ENCODE measurements at regions not wholly inside any gene's neighbourhood (a gene's known extent, or its start where the extent isn't known, plus 50 kb on each side); places are given as distances from the start of the nearest gene placed in this dataset.

GRCh38 chr13:87166348-87166747 lies 504.8 kb upstream of the SLITRK5 start (continued):
- TF ChIP-seq, protein P1, sequence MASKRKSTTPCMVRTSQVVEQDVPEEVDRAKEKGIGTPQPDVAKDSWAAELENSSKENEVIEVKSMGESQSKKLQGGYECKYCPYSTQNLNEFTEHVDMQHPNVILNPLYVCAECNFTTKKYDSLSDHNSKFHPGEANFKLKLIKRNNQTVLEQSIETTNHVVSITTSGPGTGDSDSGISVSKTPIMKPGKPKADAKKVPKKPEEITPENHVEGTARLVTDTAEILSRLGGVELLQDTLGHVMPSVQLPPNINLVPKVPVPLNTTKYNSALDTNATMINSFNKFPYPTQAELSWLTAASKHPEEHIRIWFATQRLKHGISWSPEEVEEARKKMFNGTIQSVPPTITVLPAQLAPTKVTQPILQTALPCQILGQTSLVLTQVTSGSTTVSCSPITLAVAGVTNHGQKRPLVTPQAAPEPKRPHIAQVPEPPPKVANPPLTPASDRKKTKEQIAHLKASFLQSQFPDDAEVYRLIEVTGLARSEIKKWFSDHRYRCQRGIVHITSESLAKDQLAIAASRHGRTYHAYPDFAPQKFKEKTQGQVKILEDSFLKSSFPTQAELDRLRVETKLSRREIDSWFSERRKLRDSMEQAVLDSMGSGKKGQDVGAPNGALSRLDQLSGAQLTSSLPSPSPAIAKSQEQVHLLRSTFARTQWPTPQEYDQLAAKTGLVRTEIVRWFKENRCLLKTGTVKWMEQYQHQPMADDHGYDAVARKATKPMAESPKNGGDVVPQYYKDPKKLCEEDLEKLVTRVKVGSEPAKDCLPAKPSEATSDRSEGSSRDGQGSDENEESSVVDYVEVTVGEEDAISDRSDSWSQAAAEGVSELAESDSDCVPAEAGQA (IDR thresholded peaks at IDR 0.05; ENCODE audit: low read depth): no peak
- TF ChIP-seq, protein P1 (CRISPR knock-in tag; IDR thresholded peaks at IDR 0.05; ENCODE audit: borderline replicate concordance): no peak

- 25% methylated on average over 3 of the region's 5 CpGs for WGBS (ENCODE audit: low lambda C conversion rate)
- TF ChIP-seq ZNF784 (CRISPR knock-in tag; IDR thresholded peaks at IDR 0.05; ENCODE audit: borderline replicate concordance) (no peak), ZFX (CRISPR knock-in tag; IDR thresholded peaks at IDR 0.05; ENCODE audit: low read depth) (no peak), YEATS4 (CRISPR knock-in tag; IDR thresholded peaks at IDR 0.05; ENCODE audit: borderline replicate concordance) (no peak), MED8 (CRISPR knock-in tag; IDR thresholded peaks at IDR 0.05; ENCODE audit: insufficient replicate concordance) (no peak), HMG20B (CRISPR knock-in tag; conservative IDR thresholded peaks at IDR 0.05) (no peak), ZNF430 (CRISPR knock-in tag; IDR thresholded peaks at IDR 0.05) (no peak), ZZZ3 (CRISPR knock-in tag; IDR thresholded peaks at IDR 0.05; ENCODE audit: borderline replicate concordance) (no peak), ZNF652 (CRISPR knock-in tag; IDR thresholded peaks at IDR 0.05; ENCODE audit: borderline replicate concordance, low read depth) (no peak), ZNF225 (CRISPR knock-in tag; IDR thresholded peaks at IDR 0.05) (no peak)
- TF ChIP-seq, protein P2, sequence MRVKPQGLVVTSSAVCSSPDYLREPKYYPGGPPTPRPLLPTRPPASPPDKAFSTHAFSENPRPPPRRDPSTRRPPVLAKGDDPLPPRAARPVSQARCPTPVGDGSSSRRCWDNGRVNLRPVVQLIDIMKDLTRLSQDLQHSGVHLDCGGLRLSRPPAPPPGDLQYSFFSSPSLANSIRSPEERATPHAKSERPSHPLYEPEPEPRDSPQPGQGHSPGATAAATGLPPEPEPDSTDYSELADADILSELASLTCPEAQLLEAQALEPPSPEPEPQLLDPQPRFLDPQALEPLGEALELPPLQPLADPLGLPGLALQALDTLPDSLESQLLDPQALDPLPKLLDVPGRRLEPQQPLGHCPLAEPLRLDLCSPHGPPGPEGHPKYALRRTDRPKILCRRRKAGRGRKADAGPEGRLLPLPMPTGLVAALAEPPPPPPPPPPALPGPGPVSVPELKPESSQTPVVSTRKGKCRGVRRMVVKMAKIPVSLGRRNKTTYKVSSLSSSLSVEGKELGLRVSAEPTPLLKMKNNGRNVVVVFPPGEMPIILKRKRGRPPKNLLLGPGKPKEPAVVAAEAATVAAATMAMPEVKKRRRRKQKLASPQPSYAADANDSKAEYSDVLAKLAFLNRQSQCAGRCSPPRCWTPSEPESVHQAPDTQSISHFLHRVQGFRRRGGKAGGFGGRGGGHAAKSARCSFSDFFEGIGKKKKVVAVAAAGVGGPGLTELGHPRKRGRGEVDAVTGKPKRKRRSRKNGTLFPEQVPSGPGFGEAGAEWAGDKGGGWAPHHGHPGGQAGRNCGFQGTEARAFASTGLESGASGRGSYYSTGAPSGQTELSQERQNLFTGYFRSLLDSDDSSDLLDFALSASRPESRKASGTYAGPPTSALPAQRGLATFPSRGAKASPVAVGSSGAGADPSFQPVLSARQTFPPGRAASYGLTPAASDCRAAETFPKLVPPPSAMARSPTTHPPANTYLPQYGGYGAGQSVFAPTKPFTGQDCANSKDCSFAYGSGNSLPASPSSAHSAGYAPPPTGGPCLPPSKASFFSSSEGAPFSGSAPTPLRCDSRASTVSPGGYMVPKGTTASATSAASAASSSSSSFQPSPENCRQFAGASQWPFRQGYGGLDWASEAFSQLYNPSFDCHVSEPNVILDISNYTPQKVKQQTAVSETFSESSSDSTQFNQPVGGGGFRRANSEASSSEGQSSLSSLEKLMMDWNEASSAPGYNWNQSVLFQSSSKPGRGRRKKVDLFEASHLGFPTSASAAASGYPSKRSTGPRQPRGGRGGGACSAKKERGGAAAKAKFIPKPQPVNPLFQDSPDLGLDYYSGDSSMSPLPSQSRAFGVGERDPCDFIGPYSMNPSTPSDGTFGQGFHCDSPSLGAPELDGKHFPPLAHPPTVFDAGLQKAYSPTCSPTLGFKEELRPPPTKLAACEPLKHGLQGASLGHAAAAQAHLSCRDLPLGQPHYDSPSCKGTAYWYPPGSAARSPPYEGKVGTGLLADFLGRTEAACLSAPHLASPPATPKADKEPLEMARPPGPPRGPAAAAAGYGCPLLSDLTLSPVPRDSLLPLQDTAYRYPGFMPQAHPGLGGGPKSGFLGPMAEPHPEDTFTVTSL (CRISPR knock-in tag; IDR thresholded peaks at IDR 0.05; ENCODE audit: borderline replicate concordance): no peak
These were observed 502.8 kb upstream of the SLITRK5 start for GRCh38 chr13:87168390-87168789.

More at GRCh38 chr13:87168390-87168789, 502.8 kb upstream of the SLITRK5 start:
- CTCF ChIA-PET (ENCODE audit: low intra/inter-chr PET ratio, low total read pairs): no interaction called here
- H2AFZ ChIP-seq (ENCODE audit: low read length): no peak overlapping the region
- no peaks in the 10 kb centered on the region for H3K36me3 ChIP-seq (replicated peaks in 1 of 2; ENCODE audit: control insufficient read depth in 1 of 2, insufficient read depth in 2 of 2, low read length in 2 of 2)
- POLR2A ChIA-PET: no interaction called here
- no peak overlapping the region for H3K9ac ChIP-seq (ENCODE audit: insufficient read depth, low read depth, low read length)
- H3K4me3 ChIP-seq (replicated peaks in 1 of 3; ENCODE audit: insufficient read depth in 1 of 3, low read depth in 2 of 3, low read length in 3 of 3): no peak overlapping the region
- no peak overlapping the region for H3K4me2 ChIP-seq (ENCODE audit: low read depth, low read length)
- H3K79me2 ChIP-seq (ENCODE audit: insufficient read depth, low read length): no peaks in the 10 kb centered on the region
- in situ Hi-C loops (cut with HindIII; ENCODE audit: extremely low pct_ligation_motif_present, low pct_unique_long_range_greater_than_20kb): no loop called here
- no TSS peak for BruUV-seq (replicated peaks)
- no peaks in the 10 kb centered on the region for H4K20me1 ChIP-seq (ENCODE audit: insufficient read depth, low read length)
- no peaks in the 10 kb centered on the region for H3K27me3 ChIP-seq (ENCODE audit: control insufficient read depth in 1 of 2, insufficient read depth in 2 of 2, low read length in 2 of 2)
- no peak for DNase-seq (ENCODE audit: low spot score)
- H3K27ac ChIP-seq (ENCODE audit: extremely low read length, insufficient read depth, low read length): no peak overlapping the region
- FAIRE-seq: no peak
- H3K4me1 ChIP-seq (ENCODE audit: insufficient read depth, low read length): no peaks in the 10 kb centered on the region
- H3K9me3 ChIP-seq (ENCODE audit: low read length): no peaks in the 10 kb centered on the region
- ATAC-seq: no peak
- intact Hi-C loops (cut with micrococcal nuclease; ENCODE audit: unreplicated experiment): no loop called here

Data from HepG2 (cell line).